B cell (primary cell): ENCODE measurements at regions not wholly inside any gene's neighbourhood (a gene's known extent, or its start where the extent isn't known, plus 50 kb on each side); places are given as distances from the start of the nearest gene placed in this dataset.

ENCODE experiments used
- ATAC-seq: fragments of 200-7000 bp; cut with Tn5 transposase; one replicate; pipeline ENCODE4 v1.10.0; 2021; ENCODE audit warnings: low read depth, mild to moderate bottlenecking, moderate number of reproducible peaks, moderate library complexity
- CTCF ChIA-PET: fragments of 350-600 bp; sonication (Branson Sonifier 250); formaldehyde crosslinking; loops from one replicate; lab custom pipeline; 2021; ENCODE audit warnings: antibody characterized with exemption, inconsistent platforms; lab: Charles Lee
- POLR2A ChIA-PET: fragments of 350-600 bp; sonication (Branson Sonifier 250); formaldehyde crosslinking; loops from one replicate; lab custom pipeline; 2021; ENCODE audit warnings: antibody characterized with exemption; lab: Charles Lee
- DNase-seq: peaks from one replicate; pipeline ENCODE4 v3.0.0; 2013
- H2AFZ ChIP-seq: 2 replicates; pipeline ENCODE4 v1.6.1; 2012; ENCODE audit warnings: mild to moderate bottlenecking, low read depth, low read length; ENCODE audit not compliant: insufficient read depth, poor library complexity, severe bottlenecking
- H3K27ac ChIP-seq, 2 donors: 1 replicate in 1 of 2; 2 replicates in 1 of 2; pipeline ENCODE4 v1.5.1; 2012 to 2013; ENCODE audit warnings: low read length in 2 of 2, mild to moderate bottlenecking in 2 of 2, moderate library complexity in 1 of 2
- H3K27me3 ChIP-seq, 4 experiments: fragments of 200-600 bp in 1 of 4; sonication (generic) in 1 of 4; replicated peaks in 1 of 4; 1 replicate in 2 of 4; 2 replicates in 2 of 4; pipeline versions ENCODE4 v1.6.1 to v1.7.0; 2013 to 2016; ENCODE audit warnings: low read length in 3 of 4, mild to moderate bottlenecking in 2 of 4, mixed read lengths in 1 of 4, moderate library complexity in 1 of 4; ENCODE audit not compliant: insufficient read depth in 4 of 4, control insufficient read depth in 3 of 4; ENCODE audit errors: control extremely low read depth in 1 of 4
- H3K36me3 ChIP-seq, 2 experiments: replicated peaks in 1 of 2; 1 replicate in 1 of 2; 2 replicates in 1 of 2; pipeline versions ENCODE4 v1.6.1 to v1.7.1; 2013; ENCODE audit warnings: low read length in 1 of 2; ENCODE audit not compliant: insufficient read depth in 2 of 2, control insufficient read depth in 1 of 2; ENCODE audit errors: control extremely low read depth in 1 of 2, extremely low read depth in 1 of 2
- H3K4me1 ChIP-seq, 2 donors: fragments of 200-600 bp in 1 of 2; sonication (generic) in 1 of 2; 1 replicate in 1 of 2; 2 replicates in 1 of 2; pipeline versions ENCODE4 v1.5.1 to v1.6.1; 2013 to 2017; ENCODE audit warnings: low read length in 2 of 2; ENCODE audit not compliant: control insufficient read depth in 2 of 2, insufficient read depth in 2 of 2
- H3K4me2 ChIP-seq: replicated peaks from 2 replicates; pipeline ENCODE3; 2012; ENCODE audit warnings: mild to moderate bottlenecking, low read depth, low read length; ENCODE audit not compliant: poor library complexity, severe bottlenecking
- H3K4me3 ChIP-seq, 5 experiments: fragments of 200-600 bp in 1 of 5; sonication (generic) in 1 of 5; 1 replicate in 3 of 5; 2 replicates in 2 of 5; pipeline versions ENCODE4 v1.5.1 to v1.7.0; 2011 to 2016; ENCODE audit warnings: low read length in 4 of 5, mild to moderate bottlenecking in 4 of 5, low read depth in 2 of 5, control low read depth in 1 of 5, moderate library complexity in 1 of 5; ENCODE audit not compliant: insufficient read depth in 1 of 5; ENCODE audit errors: control extremely low read depth in 1 of 5, extremely low read depth in 1 of 5
- H3K79me2 ChIP-seq: fragments of 200-600 bp; sonication (generic); one replicate; pipeline ENCODE4 v1.6.0; 2016; ENCODE audit warnings: low read length; ENCODE audit not compliant: control insufficient read depth, insufficient read depth
- H3K9ac ChIP-seq: fragments of 200-600 bp; sonication (generic); 2 replicates; pipeline ENCODE4 v1.6.1; 2017; ENCODE audit warnings: mild to moderate bottlenecking, low read length, moderate library complexity
- H3K9me3 ChIP-seq, 3 donors: one replicate each; pipeline versions ENCODE4 v1.6.1 to v1.7.1; 2013; ENCODE audit warnings: low read length in 2 of 3; ENCODE audit not compliant: control insufficient read depth in 2 of 3, insufficient read depth in 1 of 3; ENCODE audit errors: control extremely low read depth in 1 of 3
- H4K20me1 ChIP-seq: 2 replicates; pipeline ENCODE4 v1.6.0; 2012; ENCODE audit warnings: mild to moderate bottlenecking, low read length; ENCODE audit not compliant: insufficient read depth, control insufficient read depth, poor library complexity, severe bottlenecking
- H3K27ac Mint-ChIP-seq: one replicate; pipeline ENCODE4 v1.8.0; 2021; ENCODE audit warnings: mixed read lengths
- H3K27me3 Mint-ChIP-seq: one replicate; pipeline ENCODE4 v1.8.0; 2021; ENCODE audit warnings: mixed read lengths
- H3K4me1 Mint-ChIP-seq: one replicate; pipeline ENCODE4 v1.8.0; 2021; ENCODE audit warnings: mixed read lengths
- H3K4me3 Mint-ChIP-seq: one replicate; pipeline ENCODE4 v1.8.0; 2021; ENCODE audit warnings: mixed read lengths
- H3K9me3 Mint-ChIP-seq: one replicate; pipeline ENCODE4 v1.8.0; 2022; ENCODE audit warnings: mixed read lengths; ENCODE audit not compliant: insufficient read depth
- CTCF ChIP-seq: fragments of 200-600 bp; IDR thresholded peaks from one replicate; pipeline ENCODE4 v1.8.0; 2022; ENCODE audit warnings: antibody characterized with exemption, mild to moderate bottlenecking
- EZH2 ChIP-seq: IDR thresholded peaks from 2 replicates; pipeline ENCODE4 v1.6.1; 2012; ENCODE audit warnings: borderline replicate concordance, low read depth, mild to moderate bottlenecking, moderate library complexity, low read length; ENCODE audit not compliant: insufficient read depth, poor library complexity, severe bottlenecking
- WGBS: methylation state at CpG from one replicate; pipeline ENCODE4 v1.1.5; 2013; ENCODE audit warnings: missing lambda C conversion rate; ENCODE audit not compliant: insufficient coverage; 5-methylcytosine and 5-hydroxymethylcytosine counted together
- intact Hi-C: fragments of 100-400 bp; cut with micrococcal nuclease; formaldehyde crosslinking; loops from one replicate; pipeline ENCODE4 v1.10.0; 2022

- Histone ChIP-seq H3K79me2 (no peaks in the 10 kb centered on the region), H4K20me1 (no peaks in the 10 kb centered on the region), H3K27ac (no peak overlapping the region), H3K4me1 (no peaks in the 10 kb centered on the region), H3K4me3 (no peak overlapping the region), H2AFZ (no peak overlapping the region), H3K4me2 (no peak overlapping the region), H3K9me3 (no peaks in the 10 kb centered on the region), H3K36me3 (no peaks in the 10 kb centered on the region), H3K9ac (no peak overlapping the region), H3K27me3 (peaks cover 0 to 11% (median 0%) of the 10 kb centered on the region in 4 experiments)
- Mint-ChIP-seq H3K4me3 (no peak overlapping the region), H3K4me1 (no peaks in the 10 kb centered on the region), H3K27me3 (peaks cover 15% of the 10 kb centered on the region), H3K27ac (no peak overlapping the region), H3K9me3 (no peaks in the 10 kb centered on the region)
- TF ChIP-seq CTCF, result no peak
- TF ChIP-seq EZH2, result no peak
- DNase-seq (no peak), ATAC-seq (no peak)
- intact Hi-C loops, result no loop called here
- 70% methylated on average over 5 of the region's 5 CpGs for WGBS
- POLR2A ChIA-PET, result no interaction called here
- CTCF ChIA-PET, result no interaction called here
Measured at GRCh38 chr2:118272391-118272790, 184.1 kb downstream of the INSIG2 start.

DNA sequence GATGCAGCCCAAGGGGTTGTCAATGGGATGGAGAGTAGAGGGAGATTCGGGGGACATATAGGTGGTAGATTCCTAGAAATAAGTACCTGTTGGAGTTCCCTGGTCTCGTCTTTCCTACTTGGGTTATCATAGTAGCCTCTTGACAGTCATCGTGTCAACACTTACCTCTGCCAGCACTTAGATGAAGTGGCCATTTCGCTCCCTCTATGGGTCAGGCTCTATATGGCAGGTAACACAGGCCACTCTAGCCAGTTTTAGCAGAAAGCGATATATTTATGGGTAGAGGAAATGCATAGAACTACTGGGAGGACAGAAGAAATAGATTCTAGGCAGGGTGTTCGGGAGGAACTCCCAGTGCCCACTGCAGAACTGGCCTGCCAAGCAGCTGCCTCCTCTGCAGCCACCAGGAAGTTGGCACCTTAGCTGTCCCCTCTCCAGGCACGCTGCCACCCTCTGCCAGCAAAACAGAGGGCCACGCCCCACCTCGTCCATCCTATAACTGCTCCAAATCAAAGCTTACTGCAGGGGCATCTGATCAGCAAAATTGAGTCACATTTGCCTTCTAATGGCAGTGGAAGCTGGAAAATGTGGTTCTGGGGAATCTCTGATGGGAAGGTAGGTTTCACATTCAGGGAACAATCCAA, 181.3 kb downstream of the INSIG2 start:
- DNase-seq (no peak), ATAC-seq (no peak)
- no peak overlapping the region for H2AFZ ChIP-seq
- no peak overlapping the region for H3K27ac Mint-ChIP-seq
- H3K4me1 Mint-ChIP-seq, result no peaks in the 10 kb centered on the region
- H3K4me3 Mint-ChIP-seq, result no peak overlapping the region
- H3K9ac ChIP-seq, result no peak overlapping the region
- no peaks in the 10 kb centered on the region for H3K9me3 ChIP-seq
- intact Hi-C loops, result no loop called here
- WGBS, result 90% methylated on average over 3 of the region's 9 CpGs
- H3K9me3 Mint-ChIP-seq, result no peaks in the 10 kb centered on the region
- no peak overlapping the region for H3K27ac ChIP-seq
- H3K4me2 ChIP-seq, result no peak overlapping the region
- no peaks in the 10 kb centered on the region for H3K36me3 ChIP-seq
- peaks cover 10% of the 10 kb centered on the region for H3K27me3 Mint-ChIP-seq
- peaks cover 0 to 14% (median 0%) of the 10 kb centered on the region in 4 experiments for H3K27me3 ChIP-seq
- H4K20me1 ChIP-seq, result no peaks in the 10 kb centered on the region
- H3K79me2 ChIP-seq, result no peaks in the 10 kb centered on the region
- POLR2A ChIA-PET, result interaction anchor here (0.6 kb wide), 1 partner anchor 845 kb away, joined by 5 read pairs; no protein-coding TSS in a partner anchor
- CTCF ChIA-PET, result interaction anchor here (0.5 kb wide), 1 partner anchor 540 kb away, joined by 3 read pairs; no protein-coding TSS in a partner anchor
- no peak for TF ChIP-seq CTCF
- no peaks in the 10 kb centered on the region for H3K4me1 ChIP-seq
- H3K4me3 ChIP-seq, result no peak overlapping the region
